ENCODE measurements at regions not wholly inside any gene's neighbourhood (a gene's known extent, or its start where the extent isn't known, plus 50 kb on each side); places are given as distances from the start of the nearest gene placed in this dataset.

DNA sequence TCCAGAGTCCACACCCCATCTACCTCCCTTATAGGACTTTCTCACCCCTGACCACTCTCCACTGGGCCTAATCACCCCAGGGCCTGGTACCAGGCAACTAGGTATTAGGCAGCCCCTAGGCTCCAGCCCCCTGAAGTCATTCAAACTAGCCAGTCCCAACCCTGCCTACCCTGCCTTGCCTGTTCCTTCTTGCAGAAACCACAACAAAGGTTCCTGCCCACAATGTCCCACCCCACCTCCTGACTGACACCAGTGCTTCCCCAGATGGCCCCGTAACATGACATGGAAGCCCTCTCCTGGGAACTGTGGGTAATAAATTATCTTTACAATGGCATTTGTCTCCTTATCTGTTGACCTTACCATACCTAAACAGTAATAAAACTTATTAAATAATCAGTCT is 100.6 kb upstream of the PDE1C start:
- no peak for DNase-seq

DNA sequence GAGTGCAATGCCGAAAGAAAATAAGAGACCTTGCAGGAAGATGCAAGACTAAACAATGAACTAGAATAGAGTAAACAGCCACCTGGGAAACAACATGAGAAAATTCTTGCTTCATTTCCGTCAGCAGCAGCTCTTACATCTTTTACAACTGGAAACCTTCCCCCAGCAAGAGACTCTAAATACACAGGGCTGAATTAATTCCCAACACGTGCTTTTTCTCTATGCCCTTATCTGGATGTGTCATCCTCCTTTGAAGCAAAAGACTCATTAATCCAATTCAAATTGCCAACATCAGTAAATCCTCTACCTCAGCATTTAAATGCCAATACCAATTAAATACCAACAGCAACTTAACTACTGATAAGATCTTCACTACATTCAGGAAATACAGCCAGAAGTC is 99.0 kb upstream of the PDE1C start:
- DNase-seq: no peak

DNA sequence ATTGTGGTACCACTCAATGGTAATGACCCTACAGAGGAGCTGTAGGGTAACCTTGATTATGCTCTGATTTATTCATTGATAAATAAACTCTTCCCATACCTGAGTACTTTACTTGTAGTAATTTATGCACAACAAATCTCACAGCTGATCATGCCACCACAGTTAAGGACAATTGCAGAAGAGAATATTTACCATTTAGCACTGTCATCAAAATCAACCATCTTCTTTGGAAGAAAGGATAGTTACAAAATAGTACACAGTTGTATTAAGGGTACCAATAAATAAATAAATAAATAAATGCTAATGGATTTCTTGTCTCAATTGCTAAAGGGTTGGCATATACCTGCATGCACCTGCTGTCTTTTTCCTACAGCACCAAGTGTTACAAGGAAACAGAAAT is 97.6 kb upstream of the PDE1C start:
- DNase-seq: no peak

DNA sequence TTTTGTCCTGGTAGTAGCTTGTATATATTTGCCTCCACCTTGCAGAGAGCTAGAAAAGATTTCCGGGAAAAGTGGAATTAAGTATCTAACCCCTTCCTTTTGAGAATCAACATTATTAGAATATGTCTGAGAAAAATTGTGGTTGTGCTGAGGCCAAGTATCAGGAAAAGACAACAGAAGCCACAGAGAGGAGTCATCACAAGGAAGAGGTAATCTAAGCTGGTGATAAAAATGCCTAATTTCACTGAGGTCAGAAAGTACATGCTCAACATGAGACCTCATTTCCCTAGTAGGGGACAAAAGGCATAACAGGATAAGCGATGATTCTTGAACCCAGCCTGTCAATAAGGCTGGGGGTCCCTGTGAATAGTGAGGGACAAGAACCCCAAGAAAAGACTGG is 97.0 kb upstream of the PDE1C start:
- DNase-seq: no peak

DNA sequence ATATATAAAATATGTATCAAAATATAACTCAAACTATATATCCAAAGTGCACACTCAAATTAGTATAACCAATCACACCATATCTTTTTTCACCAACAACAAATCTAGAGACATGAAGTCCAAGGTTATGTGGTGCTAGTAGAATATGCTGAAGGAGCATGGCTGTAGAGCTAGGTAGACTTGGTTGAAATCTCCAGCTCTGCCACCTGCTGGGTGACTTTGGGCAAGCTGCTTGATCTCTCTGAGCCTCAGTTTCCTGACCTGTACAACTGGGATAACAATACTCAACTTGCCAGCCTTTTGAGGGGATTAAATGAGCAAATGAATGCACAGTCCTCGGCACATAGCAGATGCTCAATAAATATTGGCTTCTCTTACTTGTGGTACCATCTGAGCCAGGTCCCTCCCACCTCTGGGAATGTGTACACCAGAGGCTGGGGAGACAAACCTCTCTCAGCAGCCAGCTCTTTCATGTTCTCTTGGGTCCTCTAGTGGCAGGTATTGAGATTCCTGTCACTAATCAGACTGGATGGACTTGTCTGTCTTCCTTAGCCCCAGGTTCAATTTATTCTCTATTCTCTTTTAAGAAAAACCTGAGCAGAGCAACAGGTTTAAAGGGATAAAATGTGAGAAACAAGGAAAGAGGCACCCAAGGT is 94.3 kb upstream of the PDE1C start:
- no peak for DNase-seq

DNA sequence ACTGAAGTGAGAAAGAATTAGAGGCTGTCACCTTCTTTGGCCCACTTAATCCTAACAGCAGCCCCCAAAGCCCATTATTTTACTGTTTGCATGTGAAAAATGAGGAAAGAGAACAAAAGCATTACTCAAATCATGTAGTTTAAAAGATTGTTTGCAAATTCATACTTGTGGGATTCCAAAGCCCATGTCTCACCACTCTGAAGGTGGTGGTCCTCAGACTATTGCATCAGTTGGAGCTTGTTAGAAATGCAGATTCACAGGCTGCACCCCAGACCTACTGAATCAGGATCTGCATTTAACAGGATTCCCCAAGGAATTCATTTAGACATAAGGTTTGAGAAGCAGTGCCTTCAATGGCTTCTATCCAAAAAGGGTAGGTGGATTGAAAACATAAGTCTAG is 93.7 kb upstream of the PDE1C start:
- DNase-seq: no peak

DNA sequence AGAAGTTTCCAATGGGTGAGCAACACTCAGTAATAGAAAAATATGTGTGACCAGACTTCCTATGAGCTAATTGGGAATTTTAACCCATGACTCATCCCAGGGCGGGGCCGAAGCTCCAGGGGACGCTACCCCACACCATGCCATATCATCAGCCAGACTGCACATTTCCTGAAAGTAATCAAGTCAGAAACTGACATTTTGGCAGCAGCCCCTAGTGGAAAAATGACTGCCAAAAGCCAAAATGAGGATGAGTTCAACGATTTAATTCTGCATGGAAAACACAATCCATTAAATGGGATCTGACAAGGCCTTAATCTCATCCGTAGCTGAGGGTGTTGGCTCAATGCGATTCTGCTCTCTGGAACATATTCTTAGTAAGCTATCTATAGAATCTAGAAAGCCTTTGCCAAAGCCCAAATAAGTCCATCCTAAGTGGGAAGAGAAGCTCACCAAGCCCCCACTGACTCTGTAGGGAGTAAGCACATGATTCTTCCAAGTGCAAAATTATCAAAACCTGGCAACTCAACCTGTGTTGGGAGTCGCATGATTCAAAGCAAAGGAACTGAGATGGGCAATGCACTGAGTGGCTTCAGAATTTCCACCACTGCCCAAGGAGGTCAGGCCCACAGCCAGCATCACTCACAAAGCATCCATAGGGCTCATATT is 93.1 kb upstream of the PDE1C start:
- peak; percentile 82 for DNase-seq

DNA sequence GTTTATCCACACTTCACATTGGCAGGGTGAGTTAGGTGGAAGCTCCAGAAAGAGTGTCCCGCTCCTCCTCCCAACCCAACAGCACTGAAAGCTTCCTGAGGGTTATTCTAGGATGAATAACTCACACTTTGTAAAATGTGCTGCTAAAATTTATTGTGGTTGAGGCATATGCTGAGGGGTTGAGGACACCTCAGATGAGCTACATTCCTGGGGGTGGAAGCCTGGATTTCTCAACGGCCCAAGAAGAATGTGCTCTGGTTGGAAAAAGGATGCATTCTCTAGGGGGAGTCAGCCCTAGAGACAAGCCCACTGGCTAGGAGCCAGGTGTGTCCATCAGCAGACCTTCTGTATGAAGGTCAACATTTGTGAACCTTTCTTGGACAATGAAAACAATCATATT is 91.5 kb upstream of the PDE1C start:
- no peak for DNase-seq

DNA sequence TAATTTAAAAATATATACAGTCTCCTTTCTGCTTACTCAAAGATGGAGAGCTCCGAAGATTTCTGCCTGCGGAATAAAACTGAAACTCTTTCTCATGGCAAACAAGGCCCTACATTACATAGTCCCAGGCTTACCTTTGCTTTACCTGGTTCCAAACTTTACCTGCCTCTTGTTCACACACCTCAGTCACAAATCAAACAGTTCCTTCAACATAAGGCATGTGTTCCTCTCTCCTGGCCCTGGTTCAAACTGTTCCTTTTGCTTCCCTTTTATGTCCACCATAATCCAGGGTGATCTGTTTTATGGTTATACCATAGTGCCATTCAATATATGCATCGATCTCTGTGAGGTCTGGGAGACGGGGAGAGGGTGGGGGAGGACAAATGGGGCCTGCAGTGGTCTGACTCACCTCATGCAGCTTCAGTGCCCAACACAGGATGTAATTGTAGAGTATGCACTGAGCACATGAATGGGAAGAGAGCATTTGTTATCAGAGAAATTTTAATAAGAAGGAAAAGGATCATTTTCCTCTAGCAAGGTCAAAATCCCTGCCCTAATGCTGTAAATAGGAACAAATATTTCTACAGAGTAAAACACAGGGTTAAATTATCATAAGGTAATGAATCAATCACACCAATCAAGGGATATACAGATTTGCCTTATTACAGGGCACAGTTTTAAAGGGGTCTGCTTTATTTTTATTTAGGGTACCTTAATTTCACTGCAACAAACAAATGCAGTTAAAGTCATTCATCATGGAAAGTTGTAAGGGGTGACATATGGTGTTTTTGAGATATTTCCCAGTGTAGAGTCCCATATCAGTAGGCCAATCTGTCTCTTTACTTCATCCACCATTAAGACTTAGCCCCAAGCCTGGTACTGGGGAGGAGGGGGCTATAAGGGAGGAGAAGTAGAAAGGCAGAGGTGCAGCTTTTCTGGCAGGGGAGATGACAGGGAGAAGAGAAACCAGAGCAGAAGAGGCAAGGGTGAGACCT is 88.8 kb upstream of the PDE1C start:
- no peak for DNase-seq

DNA sequence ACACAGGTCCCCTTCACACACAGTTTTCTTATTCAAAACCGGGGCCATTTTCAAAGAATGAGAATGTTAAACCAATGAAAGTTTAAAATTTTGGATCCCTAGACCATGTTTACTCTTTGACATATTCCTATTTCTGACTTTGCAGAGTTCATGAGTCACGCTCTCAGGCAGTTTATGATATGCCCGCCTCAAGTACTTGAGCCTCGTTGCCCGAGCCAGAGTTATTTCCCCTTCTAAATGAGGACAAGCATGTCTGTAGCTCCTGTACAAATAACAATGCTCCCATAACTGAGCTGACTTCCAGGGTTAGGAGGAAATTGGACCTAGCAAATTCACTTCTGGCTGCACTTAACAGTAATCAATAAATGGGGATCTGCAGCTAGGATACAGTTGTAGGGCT is 87.9 kb upstream of the PDE1C start:
- no peak for DNase-seq

DNA sequence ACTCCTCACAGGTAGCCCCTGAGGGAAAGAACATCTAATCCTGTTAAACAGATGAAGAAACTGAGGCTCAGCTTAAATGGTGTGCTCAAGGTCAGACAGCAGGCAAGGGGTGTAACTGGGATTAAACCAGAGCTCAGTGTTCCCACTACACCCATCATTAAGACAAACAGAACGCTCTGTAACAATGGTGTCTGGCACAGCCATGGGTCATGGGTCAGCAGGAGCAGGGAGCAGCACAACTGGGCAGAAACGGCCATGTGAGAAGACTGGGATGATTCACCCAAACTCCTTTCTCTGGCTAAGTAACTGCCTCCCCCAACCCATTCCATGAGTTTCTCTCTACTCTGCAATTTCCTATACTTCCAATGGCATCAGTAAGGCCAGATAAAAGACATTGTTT is 85.5 kb upstream of the PDE1C start:
- DNase-seq: no peak

DNA sequence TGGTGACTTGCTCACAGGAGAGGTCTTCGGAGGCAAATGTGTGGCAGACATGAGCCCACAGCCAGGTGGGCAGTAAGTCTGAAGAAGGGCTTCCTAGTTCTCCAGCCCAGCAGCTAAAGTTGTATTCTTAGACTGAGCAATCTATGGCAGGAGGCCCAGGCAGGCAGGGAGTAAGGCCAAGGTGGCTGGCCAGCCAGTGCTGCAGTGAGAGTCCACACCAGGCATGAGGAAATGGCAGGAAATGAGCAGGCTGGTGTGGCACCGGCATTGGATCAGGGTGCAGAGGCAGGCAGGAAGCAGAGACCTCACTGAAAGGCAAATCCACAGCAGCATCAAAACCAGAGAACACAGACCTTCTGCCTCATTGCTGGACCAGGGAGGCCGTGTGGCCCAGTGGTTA is 84.6 kb upstream of the PDE1C start:
- DNase-seq: no peak

DNA sequence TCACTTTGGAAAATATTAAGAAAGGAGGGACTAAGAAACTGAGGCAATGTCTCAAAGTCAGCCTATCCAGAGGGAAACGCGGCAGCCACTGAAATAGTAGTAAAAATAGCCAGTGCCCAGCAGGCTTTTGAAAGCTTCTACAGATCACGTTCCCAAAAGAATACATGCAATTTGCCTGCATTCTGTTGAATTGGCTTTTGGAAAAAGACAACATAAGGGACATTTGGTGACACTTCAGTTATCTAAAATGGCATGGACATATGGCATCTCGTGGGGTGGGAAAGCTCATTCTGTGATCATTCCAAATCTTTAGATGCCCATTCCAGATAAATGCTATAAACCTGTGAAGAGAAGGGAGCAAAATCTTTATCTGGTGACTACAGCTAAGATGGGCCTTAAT is 82.8 kb upstream of the PDE1C start:
- DNase-seq: no peak

DNA sequence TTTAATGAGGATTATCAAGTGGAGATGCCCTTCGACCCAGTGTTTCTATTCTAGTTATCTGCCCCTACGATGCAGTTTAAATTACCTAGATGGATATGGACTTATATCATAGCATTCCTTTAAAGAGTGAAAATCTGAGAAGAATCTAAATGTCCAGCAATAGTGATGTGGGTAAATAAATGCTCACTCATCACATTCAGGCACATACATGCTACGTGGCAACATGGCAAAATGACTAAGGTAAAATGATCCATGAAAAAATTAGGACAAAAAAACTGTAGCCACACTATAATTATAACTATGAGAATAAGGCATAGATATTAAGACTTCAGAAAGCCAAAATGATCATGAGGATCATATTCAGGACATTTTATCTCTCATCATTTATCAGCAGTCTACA is 82.4 kb upstream of the PDE1C start:
- no peak for DNase-seq

DNA sequence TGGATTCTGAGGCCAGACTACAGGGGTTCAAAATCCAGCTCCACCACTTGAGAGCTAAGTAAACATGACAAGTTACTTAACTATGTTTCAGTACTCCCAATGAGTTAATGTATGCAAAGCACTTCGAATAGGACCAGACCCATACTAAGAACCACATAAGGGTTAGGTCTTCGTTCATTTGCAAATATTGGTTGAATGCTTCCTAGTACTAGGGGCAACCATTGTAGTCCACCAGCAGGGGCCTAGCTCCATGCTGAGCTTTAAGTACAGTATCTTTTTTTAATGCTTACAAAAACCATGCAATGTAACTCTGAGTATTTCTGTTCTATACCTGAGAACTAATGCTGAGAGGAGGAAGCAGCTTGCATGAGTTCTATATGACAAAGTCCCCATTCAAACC is 80.4 kb upstream of the PDE1C start:
- no peak for DNase-seq

DNA sequence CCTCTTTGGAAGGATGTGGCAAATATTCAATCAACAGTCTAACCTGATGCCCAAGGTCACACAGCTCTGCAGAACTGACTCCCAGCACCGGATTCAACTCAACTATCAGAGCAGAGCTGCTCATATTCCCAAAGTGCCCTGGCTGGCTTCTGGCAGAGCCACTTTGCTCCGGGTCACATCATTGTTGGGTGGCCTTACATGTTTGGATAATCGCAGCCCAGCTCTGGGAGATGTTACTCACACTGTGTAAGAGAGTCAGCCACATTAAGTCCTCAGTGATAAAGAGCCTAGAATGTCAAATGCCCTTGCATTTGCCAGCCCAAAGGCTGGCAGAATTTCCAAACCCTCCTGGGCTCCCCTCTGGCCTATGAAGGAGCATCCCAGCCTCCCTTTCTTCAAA is 79.8 kb upstream of the PDE1C start:
- no peak for DNase-seq

DNA sequence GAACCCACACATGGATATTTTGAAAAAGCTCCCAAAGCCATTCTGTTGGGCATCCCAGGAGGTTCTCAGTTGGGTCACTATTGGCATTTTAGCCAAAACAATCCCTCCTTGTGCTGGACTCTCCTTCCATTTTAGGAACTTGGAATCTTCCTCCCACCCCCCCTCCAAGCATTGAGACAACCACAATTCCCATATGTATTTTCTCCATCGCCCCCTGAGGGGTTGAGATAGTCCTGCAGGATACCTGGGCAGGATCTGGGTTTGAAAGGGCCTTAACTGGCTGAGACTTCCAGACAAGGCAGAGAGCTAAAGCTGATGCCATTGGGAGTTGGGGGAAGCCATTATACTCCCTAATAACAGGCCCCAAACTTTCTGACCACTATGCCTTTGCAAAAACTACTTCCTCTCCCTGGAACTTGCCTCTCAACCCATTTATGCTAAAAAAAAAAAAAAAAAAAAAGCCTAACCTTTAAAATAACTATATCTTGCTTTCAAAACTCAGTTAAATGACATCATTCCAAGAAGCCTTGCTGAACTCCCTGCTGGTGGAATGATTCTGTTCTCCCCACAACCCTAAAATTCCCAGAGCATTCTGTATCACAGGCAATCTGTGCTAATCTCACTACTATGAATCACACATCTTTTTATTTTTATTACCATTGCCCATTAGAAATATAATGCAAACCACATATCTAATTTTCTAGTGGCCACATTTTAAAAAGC is 77.5 kb upstream of the PDE1C start:
- no peak for DNase-seq

DNA sequence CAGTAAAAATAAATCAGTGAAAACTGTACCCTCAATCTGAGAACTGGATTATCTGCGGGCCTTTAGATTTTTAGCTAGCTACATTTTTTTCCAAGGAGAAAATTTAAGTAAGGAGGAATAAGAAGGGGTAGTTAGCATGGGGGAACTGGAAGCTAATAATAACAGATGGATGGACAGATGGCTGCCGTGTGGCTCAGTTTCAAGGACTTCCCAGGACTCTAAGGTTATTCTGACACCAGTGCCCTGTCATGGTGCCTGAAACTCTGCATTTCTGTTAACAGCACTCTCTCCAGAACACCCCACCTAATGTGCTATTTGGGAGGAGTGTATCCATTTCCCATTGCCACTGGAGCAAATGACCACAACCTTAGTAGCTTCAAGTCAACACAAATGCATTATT is 75.7 kb upstream of the PDE1C start:
- no peak for DNase-seq

DNA sequence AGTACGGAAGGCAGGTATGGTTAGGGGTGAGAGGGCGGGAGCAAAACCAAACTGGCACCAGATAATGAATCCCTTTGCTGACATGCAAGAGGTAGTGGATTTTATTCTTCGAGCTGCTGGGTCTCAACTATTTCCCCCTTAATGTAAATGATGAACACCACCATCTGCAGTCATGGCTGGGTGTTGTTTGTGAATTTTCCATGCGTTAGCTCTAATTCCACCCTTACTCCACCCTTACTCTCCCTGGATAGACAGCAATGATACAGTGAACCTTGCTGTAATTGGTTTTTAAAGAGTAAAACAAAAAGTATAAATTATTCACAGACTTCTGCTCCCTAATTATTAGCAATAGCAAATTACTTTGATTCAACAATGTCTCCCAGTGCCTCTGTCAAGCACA is 74.5 kb upstream of the PDE1C start:
- no peak for DNase-seq

DNA sequence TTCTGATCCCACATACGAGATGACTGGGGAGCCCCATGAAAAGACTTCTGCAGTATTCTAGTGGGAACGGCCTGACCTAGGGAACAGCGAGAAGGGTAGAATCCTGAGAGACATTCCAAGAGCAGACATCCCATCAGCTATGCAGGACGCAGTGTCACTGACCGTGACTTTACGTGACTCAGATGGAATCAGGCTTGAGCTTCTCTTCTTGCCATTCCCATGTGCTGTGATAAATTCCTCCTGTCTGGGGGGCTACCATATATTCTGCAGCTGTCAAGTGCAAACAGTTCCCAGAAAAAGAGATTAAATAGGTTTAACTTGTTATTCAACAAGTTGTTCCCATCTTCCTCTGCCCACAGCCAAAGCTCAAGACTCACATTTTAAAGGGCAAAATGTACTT is 73.1 kb upstream of the PDE1C start:
- DNase-seq: peak; percentile 40

DNA sequence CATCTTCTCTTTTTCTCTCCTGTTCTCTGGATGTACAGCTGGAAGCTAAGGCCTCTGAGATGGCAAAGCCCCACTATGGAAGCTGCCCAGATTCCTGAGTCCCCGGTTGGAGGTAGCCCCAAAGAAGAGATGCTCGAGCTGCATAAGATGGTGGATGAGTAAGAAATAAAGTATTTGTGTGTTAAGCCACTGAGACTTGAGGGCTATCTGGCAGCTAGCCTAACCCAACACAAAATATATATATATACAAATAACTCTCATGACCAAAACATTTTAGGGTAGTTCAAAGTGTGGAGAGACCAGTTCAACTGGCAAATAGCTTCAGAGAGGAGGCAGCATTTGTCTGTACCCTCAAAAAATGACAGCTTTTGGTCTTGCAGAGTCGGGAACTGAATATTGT is 72.4 kb upstream of the PDE1C start:
- no peak for DNase-seq

DNA sequence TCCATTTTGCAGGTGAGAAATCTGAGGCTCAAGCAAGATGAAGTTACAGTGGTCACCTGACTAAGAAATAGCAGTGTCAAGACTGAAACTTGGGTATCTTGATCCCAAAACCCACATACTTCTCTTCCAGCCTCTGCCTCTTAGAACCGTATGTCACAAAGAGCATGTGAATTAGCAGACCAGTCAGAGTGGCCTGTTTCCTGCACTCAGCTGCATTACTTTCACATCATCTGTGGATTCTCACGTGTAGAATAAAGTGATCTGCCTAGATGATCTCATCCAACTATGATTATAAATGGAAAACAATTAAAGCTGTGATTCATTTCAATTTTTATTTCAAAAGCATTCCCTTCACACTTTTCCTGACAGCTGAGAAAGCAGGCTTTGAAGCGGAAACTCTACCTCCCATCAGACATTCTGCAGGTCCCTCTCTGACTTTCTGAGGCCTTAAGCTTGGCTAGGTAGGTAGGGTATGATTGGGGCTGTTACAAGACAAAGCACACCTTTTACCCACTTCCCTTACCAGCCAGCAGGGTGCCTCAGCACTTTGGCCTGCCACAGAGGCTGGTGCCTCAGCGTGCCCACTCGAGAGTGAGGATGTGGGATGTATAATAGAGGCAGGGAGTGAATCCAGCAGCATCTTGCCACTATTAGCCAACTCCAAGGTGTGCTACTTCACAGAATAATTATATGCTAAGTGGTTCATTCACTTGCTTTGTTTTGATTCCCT is 70.2 kb upstream of the PDE1C start:
- no peak for DNase-seq

DNA sequence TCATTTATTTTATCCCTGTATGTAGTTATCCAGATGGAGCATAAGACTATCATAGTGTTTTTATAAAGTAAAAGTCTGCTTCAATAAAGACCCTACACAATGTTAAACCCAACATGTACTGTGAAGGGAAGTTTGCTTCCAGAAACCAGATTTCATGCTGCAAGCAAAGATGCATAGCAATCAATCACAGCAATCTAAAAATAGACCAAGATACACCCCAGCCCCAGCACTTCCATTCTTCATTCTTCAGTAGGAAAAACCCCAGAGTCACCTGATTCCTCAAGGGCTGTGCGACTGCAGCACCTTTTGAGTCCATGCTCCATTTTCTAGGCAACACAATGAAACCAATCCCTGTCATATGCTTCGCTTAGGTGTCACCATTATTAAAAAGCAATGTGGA is 66.9 kb upstream of the PDE1C start:
- no peak for DNase-seq

Data from right hindlimb (tissue), 1 donor.